ENCODE measurements at regions not wholly inside any gene's neighbourhood (a gene's known extent, or its start where the extent isn't known, plus 50 kb on each side); places are given as distances from the start of the nearest gene placed in this dataset.

- no peak for TF ChIP-seq POLR2A (IDR thresholded peaks at IDR 0.05)
- TF ChIP-seq CTCF (IDR thresholded peaks at IDR 0.05): no peak
These were observed 379.1 kb upstream of the MKI67 start for GRCh38 chr10:128505346-128505745.

Data from uterus (tissue), 2 donors.